HepG2 (cell line): ENCODE measurements at regions not wholly inside any gene's neighbourhood (a gene's known extent, or its start where the extent isn't known, plus 50 kb on each side); places are given as distances from the start of the nearest gene placed in this dataset.
A peak's percentile ranks its signal among the peaks of the same experiment; 100 is the strongest.

Source experiments
- ATAC-seq: fragments of 200-7000 bp; cut with Tn5 transposase; 3 replicates; pipeline ENCODE4 v1.9.1; 2020; ENCODE audit warnings: mild to moderate bottlenecking, moderate library complexity
- BruUV-seq: library from RNA; stranded (reverse); fragments of 400-500 nt; replicated peaks from 2 replicates; lab custom pipeline; 2021; lab: Mats Ljungman, UMichigan
- CTCF ChIA-PET: fragments of 300-600 bp; formaldehyde crosslinking; extraction: SDS; loops from one replicate; lab custom pipeline; 2021; ENCODE audit warnings: low total read pairs, inconsistent platforms, low intra/inter-chr PET ratio; lab: Yijun Ruan, JAX
- POLR2A ChIA-PET: fragments of 350-600 bp; sonication (Branson Sonifier 250); formaldehyde crosslinking; loops from one replicate; lab custom pipeline; 2020; ENCODE audit warnings: antibody characterized with exemption, inconsistent platforms; lab: Yijun Ruan, JAX
- DNase-seq: peaks from one replicate; pipeline ENCODE4 v3.0.0-alpha.2; 2015; ENCODE audit warnings: low spot score
- FAIRE-seq: peaks from 3 replicates; lab custom pipeline; 2011; peaks lifted over from hg19 to GRCh38; lab: Jason Lieb, UNC
- H2AFZ ChIP-seq: one replicate; pipeline ENCODE4 v1.6.1; 2011; ENCODE audit warnings: low read length, inconsistent platforms
- H3K27ac ChIP-seq: fragments of 300-600 bp; 3 replicates; pipeline ENCODE4 v1.8.0; 2011; ENCODE audit warnings: mixed run types, mild to moderate bottlenecking, mixed read lengths, low read length, inconsistent platforms; ENCODE audit not compliant: insufficient read depth; ENCODE audit errors: extremely low read length
- H3K27me3 ChIP-seq, 2 experiments: fragments of 200-600 bp in 1 of 2; 2 replicates in 1 of 2; 3 replicates in 1 of 2; pipeline versions ENCODE4 v1.6.0 to v1.8.0; 2011; ENCODE audit warnings: low read length in 2 of 2, mild to moderate bottlenecking in 2 of 2, moderate library complexity in 2 of 2, inconsistent platforms in 1 of 2; ENCODE audit not compliant: insufficient read depth in 2 of 2, control insufficient read depth in 1 of 2
- H3K36me3 ChIP-seq, 2 experiments: fragments of 200-600 bp in 1 of 2; replicated peaks in 1 of 2; 2 replicates in 1 of 2; 3 replicates in 1 of 2; pipeline versions ENCODE4 v1.5.1 to v1.8.0; 2011; ENCODE audit warnings: low read length in 2 of 2, inconsistent platforms in 1 of 2; ENCODE audit not compliant: insufficient read depth in 2 of 2, control insufficient read depth in 1 of 2
- H3K4me1 ChIP-seq: 2 replicates; pipeline ENCODE4 v1.5.1; 2012; ENCODE audit warnings: low read length, inconsistent platforms; ENCODE audit not compliant: insufficient read depth
- H3K4me2 ChIP-seq: 2 replicates; pipeline ENCODE4 v1.6.0; 2011; ENCODE audit warnings: low read depth, low read length, inconsistent platforms
- H3K4me3 ChIP-seq, 3 experiments: fragments of 200-600 bp in 1 of 3; sonication (generic), shearing (Covaris generic) in 1 of 3; replicated peaks in 1 of 3; 2 replicates each; pipeline ENCODE4 v1.5.1; 2011 to 2016; ENCODE audit warnings: low read length in 3 of 3, inconsistent platforms in 2 of 3, low read depth in 2 of 3, mild to moderate bottlenecking in 2 of 3, control low read depth in 1 of 3, mixed read lengths in 1 of 3; ENCODE audit not compliant: insufficient read depth in 1 of 3
- H3K79me2 ChIP-seq: one replicate; pipeline ENCODE4 v1.6.1; 2011; ENCODE audit warnings: low read length, inconsistent platforms; ENCODE audit not compliant: insufficient read depth
- H3K9ac ChIP-seq: 2 replicates; pipeline ENCODE4 v1.6.0; 2011; ENCODE audit warnings: mild to moderate bottlenecking, low read depth, low read length, inconsistent platforms; ENCODE audit not compliant: insufficient read depth
- H3K9me3 ChIP-seq: 2 replicates; pipeline ENCODE4 v1.5.1; 2012; ENCODE audit warnings: mild to moderate bottlenecking, low read length
- H4K20me1 ChIP-seq: 2 replicates; pipeline ENCODE4 v1.6.0; 2011; ENCODE audit warnings: inconsistent platforms, mild to moderate bottlenecking, low read length, moderate library complexity; ENCODE audit not compliant: insufficient read depth
- AKNA ChIP-seq: sonication (generic); formaldehyde crosslinking; IDR thresholded peaks from 2 replicates; pipeline ENCODE4 v1.4.0; 2020; ENCODE audit warnings: missing genetic modification reagents, borderline replicate concordance
- ATF6 ChIP-seq: sonication (generic); formaldehyde crosslinking; conservative IDR thresholded peaks from 2 replicates; pipeline ENCODE4 v1.4.0; 2020; ENCODE audit warnings: missing genetic modification reagents
- EED ChIP-seq: sonication (generic); formaldehyde crosslinking; IDR thresholded peaks from 2 replicates; pipeline ENCODE4 v1.5.0; 2020; ENCODE audit warnings: mild to moderate bottlenecking, missing genetic modification reagents
- HNRNPL ChIP-seq: fragments of 200-400 bp; formaldehyde crosslinking; IDR thresholded peaks from 2 replicates; pipeline ENCODE4 v1.6.1; 2017; ENCODE audit warnings: mild to moderate bottlenecking, low read depth, low read length
- RFXANK ChIP-seq: IDR thresholded peaks from 2 replicates; pipeline ENCODE4 v1.6.1; 2016
- YY1 ChIP-seq: IDR thresholded peaks from 2 replicates; pipeline ENCODE4 v1.6.1; 2011; ENCODE audit warnings: low read length, low read depth, moderate library complexity, mild to moderate bottlenecking; ENCODE audit not compliant: insufficient read depth, insufficient replicate concordance
- ZNF12 ChIP-seq: sonication (generic); formaldehyde crosslinking; IDR thresholded peaks from 2 replicates; pipeline ENCODE4 v1.5.0; 2020; ENCODE audit warnings: missing genetic modification reagents
- ZNF24 ChIP-seq: fragments of 450-650 bp; IDR thresholded peaks from 2 replicates; pipeline ENCODE4 v1.6.1; 2017; ENCODE audit warnings: antibody characterized with exemption, mild to moderate bottlenecking
- ZNF383 ChIP-seq: sonication (generic); formaldehyde crosslinking; IDR thresholded peaks from 2 replicates; pipeline ENCODE4 v1.4.0; 2020; ENCODE audit warnings: missing genetic modification reagents, mild to moderate bottlenecking, borderline replicate concordance
- ZNF414 ChIP-seq: sonication (generic); formaldehyde crosslinking; IDR thresholded peaks from 2 replicates; pipeline ENCODE4 v1.5.0; 2020; ENCODE audit warnings: missing genetic modification reagents
- ZNF441 ChIP-seq: sonication (generic); formaldehyde crosslinking; IDR thresholded peaks from 2 replicates; pipeline ENCODE4 v1.7.0; 2021; ENCODE audit warnings: missing genetic modification reagents, borderline replicate concordance
- WGBS: methylation state at CpG from one replicate; pipeline ENCODE4 v1.1.6; 2017; ENCODE audit warnings: low lambda C conversion rate; 5-methylcytosine and 5-hydroxymethylcytosine counted together
- in situ Hi-C: cut with HindIII; loops from 2 replicates; pipeline ENCODE4 v1.10.0; 2017; ENCODE audit warnings: low pct_unique_long_range_greater_than_20kb; ENCODE audit not compliant: extremely low pct_ligation_motif_present
- intact Hi-C: fragments of 100-400 bp; cut with micrococcal nuclease; formaldehyde crosslinking; loops from one replicate; pipeline ENCODE4 v1.10.0; 2022; ENCODE audit not compliant: unreplicated experiment

DNA sequence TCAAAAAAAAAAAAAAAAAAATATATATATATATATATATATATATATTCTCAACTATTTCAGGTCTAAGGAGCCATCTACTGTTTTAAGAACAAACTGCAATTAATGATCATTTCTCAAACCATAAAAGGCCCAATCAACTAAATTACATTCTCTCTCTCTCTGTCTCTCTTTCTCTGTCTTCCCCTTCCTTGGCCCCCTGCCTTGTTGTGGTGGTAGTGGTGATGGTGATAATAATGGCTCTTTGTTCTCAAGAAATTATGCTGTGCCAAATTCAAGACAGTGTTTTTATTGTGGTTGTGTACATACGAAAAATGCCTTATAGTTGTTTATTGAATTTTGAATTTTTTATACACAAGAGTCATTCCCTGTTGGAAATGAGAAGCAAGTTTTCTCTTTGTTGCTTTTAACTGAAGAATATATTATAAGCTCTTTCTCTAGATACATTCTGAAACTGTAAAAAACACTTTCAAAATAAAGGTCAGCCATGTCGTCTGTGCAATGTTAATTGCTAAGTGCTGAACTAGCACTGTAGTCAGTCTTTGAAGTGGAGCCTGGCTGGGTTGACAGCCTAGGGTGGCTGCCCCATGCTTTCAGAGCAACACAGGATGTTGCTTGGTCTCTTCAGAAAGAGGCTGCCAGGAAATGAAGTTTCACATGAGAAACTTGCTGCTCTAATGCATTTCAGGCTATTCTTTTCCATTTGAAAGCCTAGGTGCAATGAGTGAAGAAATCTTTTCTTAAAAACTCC lies 96.0 kb downstream of the HINT1 start (continued):
- no peak for TF ChIP-seq HNRNPL
- TF ChIP-seq, all 625 proteins: peak for 0

DNA sequence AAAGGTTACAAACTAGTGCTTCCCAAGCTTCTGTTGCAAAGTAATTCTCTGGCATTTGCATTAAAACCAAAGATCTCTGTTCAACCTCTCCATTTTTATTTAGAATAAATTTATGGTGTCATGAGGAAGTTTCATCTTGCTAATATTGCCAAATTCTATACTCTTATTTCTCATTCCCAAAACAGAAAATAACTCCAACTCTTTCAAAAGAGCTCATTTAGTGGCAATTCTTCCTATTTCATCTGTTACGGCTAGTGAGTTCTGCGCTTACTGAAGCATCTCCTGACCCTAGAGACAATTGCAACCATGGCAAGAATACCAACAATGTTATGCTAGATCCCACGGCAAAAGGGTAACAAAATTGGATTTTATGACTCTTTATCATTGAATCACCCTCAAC lies 97.0 kb downstream of the HINT1 start:
- H3K9me3 ChIP-seq: no peaks in the 10 kb centered on the region
- H3K4me1 ChIP-seq: no peaks in the 10 kb centered on the region
- H2AFZ ChIP-seq: peak overlapping the region; percentile 38
- no peak for DNase-seq
- no peak for ATAC-seq
- H3K27me3 ChIP-seq: no peaks in the 10 kb centered on the region
- TF ChIP-seq ZNF24 (no peak), AKNA (no peak), RFXANK (CRISPR knock-in tag) (no peak), ZNF12 (no peak), ZNF414 (CRISPR knock-in tag) (no peak), EED (CRISPR knock-in tag) (no peak), YY1 (no peak), ZNF441 (CRISPR knock-in tag) (no peak), ZNF383 (CRISPR knock-in tag) (no peak), ATF6 (CRISPR knock-in tag) (no peak)
- CTCF ChIA-PET: no interaction called here
- no peaks in the 10 kb centered on the region for H3K36me3 ChIP-seq
- H3K27ac ChIP-seq: no peak overlapping the region
- H3K4me3 ChIP-seq: no peak overlapping the region
- no peak overlapping the region for H3K4me2 ChIP-seq
- BruUV-seq: no TSS peak
- H3K9ac ChIP-seq: no peak overlapping the region
- in situ Hi-C loops (no loop called here), intact Hi-C loops (no loop called here)
- H4K20me1 ChIP-seq: no peaks in the 10 kb centered on the region
- WGBS: 62% methylated on average over 3 of the region's 3 CpGs
- POLR2A ChIA-PET: no interaction called here
- FAIRE-seq: no peak
- no peaks in the 10 kb centered on the region for H3K79me2 ChIP-seq
